GM12891 (cell line): ENCODE measurements at regions not wholly inside any gene's neighbourhood (a gene's known extent, or its start where the extent isn't known, plus 50 kb on each side); places are given as distances from the start of the nearest gene placed in this dataset.

Experiments
- DNase-seq: peaks from one replicate; pipeline ENCODE4 v3.0.0; 2011; ENCODE audit warnings: low spot score; ENCODE audit not compliant: insufficient read length
- FAIRE-seq: peaks from 2 replicates; lab custom pipeline; 2011; peaks lifted over from hg19 to GRCh38; lab: Jason Lieb, UNC
- PAX5 ChIP-seq: IDR thresholded peaks from 2 replicates; pipeline ENCODE4 v1.6.1; 2011; ENCODE audit warnings: low read length, moderate library complexity, mild to moderate bottlenecking; ENCODE audit not compliant: insufficient read depth, severe bottlenecking
- POLR2A ChIP-seq: IDR thresholded peaks from 2 replicates; pipeline ENCODE4 v1.6.1; 2011; ENCODE audit warnings: low read depth, low read length, control low read depth
- POLR2AphosphoS5 ChIP-seq: IDR thresholded peaks from 2 replicates; pipeline ENCODE4 v1.6.1; 2011; ENCODE audit warnings: low read depth, low read length, control low read depth
- POU2F2 ChIP-seq: IDR thresholded peaks from 2 replicates; pipeline ENCODE4 v1.6.1; 2011; ENCODE audit warnings: low read depth, mild to moderate bottlenecking, control low read depth, low read length, moderate library complexity
- SPI1 ChIP-seq: IDR thresholded peaks from 2 replicates; pipeline ENCODE4 v1.6.1; 2011; ENCODE audit warnings: low read depth, low read length, control low read depth
- TAF1 ChIP-seq: IDR thresholded peaks from 2 replicates; pipeline ENCODE4 v1.6.1; 2011; ENCODE audit warnings: low read depth, low read length, control low read depth

GRCh38 chr14:71712478-71712877, 219.8 kb upstream of the RGS6 start:
- FAIRE-seq (no peak), DNase-seq (no peak)
- TF ChIP-seq POLR2A (no peak), PAX5 (no peak)

GRCh38 chr14:71713016-71713415, 219.2 kb upstream of the RGS6 start:
- no peak for DNase-seq
- TF ChIP-seq PAX5 (no peak), POLR2AphosphoS5 (no peak), TAF1 (no peak), SPI1 (no peak), POLR2A (no peak), POU2F2 (no peak)
- peak; percentile 56 for FAIRE-seq

- TF ChIP-seq TAF1 (no peak), POLR2AphosphoS5 (no peak), POLR2A (no peak), POU2F2 (no peak), PAX5 (no peak), SPI1 (no peak)
- no peak for FAIRE-seq
- DNase-seq: no peak
Observed at GRCh38 chr14:71713451-71713850, 218.8 kb upstream of the RGS6 start.

- FAIRE-seq (no peak), DNase-seq (no peak)
- no peak for TF ChIP-seq POU2F2
Observed at GRCh38 chr14:71714225-71714624, 218.0 kb upstream of the RGS6 start.

GRCh38 chr14:71716041-71716772, 216.0 kb upstream of the RGS6 start:
- no peak for FAIRE-seq
- TF ChIP-seq SPI1: no peak
- no peak for TF ChIP-seq POLR2A
- no peak for TF ChIP-seq POU2F2
- no peak for TF ChIP-seq TAF1
- TF ChIP-seq PAX5: no peak
- no peak for TF ChIP-seq POLR2AphosphoS5

GRCh38 chr14:71720978-71721624, 211.1 kb upstream of the RGS6 start:
- FAIRE-seq (peak; percentile 72), DNase-seq (no peak)
- TF ChIP-seq TAF1 (no peak), POLR2A (no peak), SPI1 (no peak), PAX5 (no peak), POU2F2 (no peak), POLR2AphosphoS5 (no peak)

More at GRCh38 chr14:71716041-71716772, 216.0 kb upstream of the RGS6 start:
- no peak for DNase-seq

- FAIRE-seq (no peak), DNase-seq (no peak)
- no peak for TF ChIP-seq PAX5
- no peak for TF ChIP-seq SPI1
- TF ChIP-seq POU2F2: no peak
- TF ChIP-seq POLR2A: no peak
- TF ChIP-seq TAF1: no peak
- TF ChIP-seq POLR2AphosphoS5: no peak
Observed at GRCh38 chr14:71721791-71722190, 210.4 kb upstream of the RGS6 start.

- DNase-seq (no peak), FAIRE-seq (no peak)
- no peak for TF ChIP-seq POU2F2
Observed at GRCh38 chr14:71722885-71723284, 209.3 kb upstream of the RGS6 start.

- DNase-seq (no peak), FAIRE-seq (no peak)
- TF ChIP-seq POLR2A (no peak), SPI1 (no peak), TAF1 (no peak), POLR2AphosphoS5 (no peak), POU2F2 (no peak), PAX5 (no peak)
Observed at GRCh38 chr14:71725922-71726579, 206.2 kb upstream of the RGS6 start.

- TF ChIP-seq PAX5 (no peak), POLR2AphosphoS5 (no peak), SPI1 (peak; percentile 6; the same call in 1 of the 2 replicates)
- DNase-seq (no peak), FAIRE-seq (no peak)
Observed at GRCh38 chr14:71726580-71727021, 205.6 kb upstream of the RGS6 start.
